CD14-positive monocyte (primary cell): ENCODE measurements at regions not wholly inside any gene's neighbourhood (a gene's known extent, or its start where the extent isn't known, plus 50 kb on each side); places are given as distances from the start of the nearest gene placed in this dataset.

Experiments
- DNase-seq, 3 donors: peaks; one replicate each; pipeline ENCODE4 v3.0.0-alpha.2; 2011 to 2022
- H2AFZ ChIP-seq: 2 replicates; pipeline ENCODE4 v1.6.0; 2012; ENCODE audit warnings: mild to moderate bottlenecking, low read depth, low read length, inconsistent platforms; ENCODE audit not compliant: insufficient read depth, poor library complexity, severe bottlenecking
- H3K27ac ChIP-seq, 2 donors: 1 replicate in 1 of 2; 2 replicates in 1 of 2; pipeline ENCODE4 v1.5.1; 2012 to 2013; ENCODE audit warnings: low read length in 2 of 2, control low read depth in 1 of 2, inconsistent platforms in 1 of 2, low read depth in 1 of 2, mild to moderate bottlenecking in 1 of 2
- H3K27me3 ChIP-seq, 2 donors: one replicate each; pipeline versions ENCODE4 v1.6.0 to v1.6.1; 2011 to 2013; ENCODE audit warnings: low read length in 2 of 2; ENCODE audit not compliant: control insufficient read depth in 2 of 2, insufficient read depth in 2 of 2
- H3K36me3 ChIP-seq, 2 donors: replicated peaks in 1 of 2; 1 replicate in 1 of 2; 2 replicates in 1 of 2; pipeline versions ENCODE4 v1.5.1 to v1.6.1; 2012 to 2013; ENCODE audit warnings: low read length in 2 of 2, control low read depth in 1 of 2, inconsistent platforms in 1 of 2, mild to moderate bottlenecking in 1 of 2; ENCODE audit not compliant: insufficient read depth in 2 of 2, control insufficient read depth in 1 of 2
- H3K4me1 ChIP-seq, 2 donors: 1 replicate in 1 of 2; 2 replicates in 1 of 2; pipeline versions ENCODE4 v1.5.1 to v1.6.1; 2012 to 2013; ENCODE audit warnings: low read length in 2 of 2, control low read depth in 1 of 2, inconsistent platforms in 1 of 2, mild to moderate bottlenecking in 1 of 2, moderate library complexity in 1 of 2; ENCODE audit not compliant: insufficient read depth in 2 of 2, control insufficient read depth in 1 of 2
- H3K4me2 ChIP-seq: replicated peaks from 2 replicates; pipeline ENCODE3; 2012; ENCODE audit warnings: low read length, moderate library complexity, mild to moderate bottlenecking; ENCODE audit not compliant: poor library complexity, severe bottlenecking; ENCODE audit errors: extremely low read depth
- H3K4me3 ChIP-seq, 3 experiments: fragments of 200-600 bp in 1 of 3; sonication (generic) in 1 of 3; replicated peaks in 1 of 3; 1 replicate in 2 of 3; 2 replicates in 1 of 3; pipeline ENCODE4 v1.5.1; 2011 to 2013; ENCODE audit warnings: low read length in 3 of 3, mild to moderate bottlenecking in 3 of 3, control low read depth in 2 of 3, low read depth in 2 of 3, inconsistent platforms in 1 of 3, moderate library complexity in 1 of 3
- H3K79me2 ChIP-seq: 2 replicates; pipeline ENCODE4 v1.6.0; 2012; ENCODE audit warnings: mild to moderate bottlenecking, control low read depth, inconsistent platforms, low read length, moderate library complexity; ENCODE audit not compliant: insufficient read depth
- H3K9ac ChIP-seq: 2 replicates; pipeline ENCODE4 v1.6.0; 2017; ENCODE audit warnings: low read length, mild to moderate bottlenecking; ENCODE audit not compliant: insufficient read depth, poor library complexity, severe bottlenecking
- H3K9me3 ChIP-seq, 2 donors: replicated peaks in 1 of 2; 1 replicate in 1 of 2; 2 replicates in 1 of 2; pipeline versions ENCODE4 v1.5.1 to v1.6.1; 2012 to 2013; ENCODE audit warnings: low read length in 2 of 2, control low read depth in 1 of 2; ENCODE audit not compliant: control insufficient read depth in 1 of 2, insufficient read depth in 1 of 2
- H4K20me1 ChIP-seq: 2 replicates; pipeline ENCODE4 v1.6.0; 2012; ENCODE audit warnings: mild to moderate bottlenecking, low read length, control low read depth, moderate library complexity; ENCODE audit not compliant: insufficient read depth
- H3K27ac Mint-ChIP-seq, 7 donors: one replicate each; pipeline ENCODE4 v1.8.0; 2020; ENCODE audit warnings: mild to moderate bottlenecking in 7 of 7, mixed read lengths in 7 of 7, moderate library complexity in 6 of 7, inconsistent platforms in 2 of 7
- H3K27me3 Mint-ChIP-seq, 3 donors: one replicate each; pipeline ENCODE4 v1.8.0; 2021 to 2022; ENCODE audit warnings: low read depth in 3 of 3, mild to moderate bottlenecking in 3 of 3, mixed read lengths in 3 of 3, moderate library complexity in 3 of 3, inconsistent platforms in 1 of 3
- H3K36me3 Mint-ChIP-seq, 2 donors: one replicate each; pipeline ENCODE4 v1.8.0; 2020; ENCODE audit warnings: mixed read lengths in 2 of 2, inconsistent platforms in 1 of 2, mild to moderate bottlenecking in 1 of 2
- H3K4me1 Mint-ChIP-seq: one replicate; pipeline ENCODE4 v1.8.0; 2020; ENCODE audit warnings: mild to moderate bottlenecking, mixed read lengths
- H3K4me3 Mint-ChIP-seq, 2 donors: one replicate each; pipeline ENCODE4 v1.8.0; 2020; ENCODE audit warnings: mild to moderate bottlenecking in 2 of 2, mixed read lengths in 2 of 2, moderate library complexity in 1 of 2
- H3K9me3 Mint-ChIP-seq, 7 donors: one replicate each; pipeline ENCODE4 v1.8.0; 2020 to 2022; ENCODE audit warnings: mixed read lengths in 7 of 7, mild to moderate bottlenecking in 6 of 7, moderate library complexity in 6 of 7, inconsistent platforms in 2 of 7
- WGBS: methylation state at CpG from one replicate; pipeline ENCODE4 v1.1.5; 2013; ENCODE audit warnings: missing lambda C conversion rate; ENCODE audit not compliant: insufficient coverage; 5-methylcytosine and 5-hydroxymethylcytosine counted together
- intact Hi-C, 2 donors: fragments of 100-400 bp; cut with micrococcal nuclease; formaldehyde crosslinking; loops; one replicate each; pipeline versions ENCODE4 v1.15.0 to v1.15.1; 2023
- TF ChIP-seq, protein P1 (sequence below): fragments of 200-600 bp; IDR thresholded peaks from one replicate; pipeline ENCODE4 v1.8.0; 2022; ENCODE audit warnings: antibody characterized with exemption, mild to moderate bottlenecking

DNA sequence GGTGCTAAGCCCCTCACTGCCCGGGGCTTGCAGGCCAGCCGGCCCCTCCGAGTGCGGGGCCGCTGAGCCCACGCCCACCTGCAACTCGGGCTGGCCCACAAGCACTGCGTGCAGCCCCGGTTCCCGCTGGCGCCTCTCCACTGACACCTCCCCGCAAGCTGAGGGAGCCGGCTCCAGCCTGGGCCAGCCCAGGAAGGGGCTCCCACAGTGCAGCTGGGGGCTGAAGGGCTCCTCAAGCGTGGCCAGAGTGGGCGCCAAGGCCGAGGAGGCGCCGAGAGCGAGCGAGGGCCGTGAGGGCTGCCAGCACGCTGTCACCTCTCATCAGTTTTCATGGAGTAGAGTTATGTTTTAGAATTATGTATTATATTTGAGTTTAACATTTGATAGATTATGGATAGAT, 176.5 kb upstream of the FAM78B start:
- Histone ChIP-seq H3K4me3 (no peak overlapping the region), H3K4me1 (no peaks in the 10 kb centered on the region), H3K9ac (no peak overlapping the region), H4K20me1 (no peaks in the 10 kb centered on the region), H3K36me3 (no peaks in the 10 kb centered on the region), H3K4me2 (no peak overlapping the region), H3K27ac (no peak overlapping the region), H3K9me3 (peaks cover 0 to 7% of the 10 kb centered on the region in 2 donors), H3K27me3 (no peaks in the 10 kb centered on the region), H2AFZ (no peak overlapping the region), H3K79me2 (no peaks in the 10 kb centered on the region)
- intact Hi-C loops: no loop called here
- H3K27ac Mint-ChIP-seq: no peak overlapping the region
- TF ChIP-seq, protein P1, sequence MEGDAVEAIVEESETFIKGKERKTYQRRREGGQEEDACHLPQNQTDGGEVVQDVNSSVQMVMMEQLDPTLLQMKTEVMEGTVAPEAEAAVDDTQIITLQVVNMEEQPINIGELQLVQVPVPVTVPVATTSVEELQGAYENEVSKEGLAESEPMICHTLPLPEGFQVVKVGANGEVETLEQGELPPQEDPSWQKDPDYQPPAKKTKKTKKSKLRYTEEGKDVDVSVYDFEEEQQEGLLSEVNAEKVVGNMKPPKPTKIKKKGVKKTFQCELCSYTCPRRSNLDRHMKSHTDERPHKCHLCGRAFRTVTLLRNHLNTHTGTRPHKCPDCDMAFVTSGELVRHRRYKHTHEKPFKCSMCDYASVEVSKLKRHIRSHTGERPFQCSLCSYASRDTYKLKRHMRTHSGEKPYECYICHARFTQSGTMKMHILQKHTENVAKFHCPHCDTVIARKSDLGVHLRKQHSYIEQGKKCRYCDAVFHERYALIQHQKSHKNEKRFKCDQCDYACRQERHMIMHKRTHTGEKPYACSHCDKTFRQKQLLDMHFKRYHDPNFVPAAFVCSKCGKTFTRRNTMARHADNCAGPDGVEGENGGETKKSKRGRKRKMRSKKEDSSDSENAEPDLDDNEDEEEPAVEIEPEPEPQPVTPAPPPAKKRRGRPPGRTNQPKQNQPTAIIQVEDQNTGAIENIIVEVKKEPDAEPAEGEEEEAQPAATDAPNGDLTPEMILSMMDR: no peak
- DNase-seq: no peak
- H3K9me3 Mint-ChIP-seq: peaks cover 2 to 17% (median 5%) of the 10 kb centered on the region in 7 donors
- H3K36me3 Mint-ChIP-seq: no peaks in the 10 kb centered on the region
- WGBS: 97% methylated on average over 13 of the region's 22 CpGs
- H3K27me3 Mint-ChIP-seq: peaks cover 0 to 2% (median 2%) of the 10 kb centered on the region in 3 donors
- no peak overlapping the region for H3K4me3 Mint-ChIP-seq
- H3K4me1 Mint-ChIP-seq: no peaks in the 10 kb centered on the region

DNA sequence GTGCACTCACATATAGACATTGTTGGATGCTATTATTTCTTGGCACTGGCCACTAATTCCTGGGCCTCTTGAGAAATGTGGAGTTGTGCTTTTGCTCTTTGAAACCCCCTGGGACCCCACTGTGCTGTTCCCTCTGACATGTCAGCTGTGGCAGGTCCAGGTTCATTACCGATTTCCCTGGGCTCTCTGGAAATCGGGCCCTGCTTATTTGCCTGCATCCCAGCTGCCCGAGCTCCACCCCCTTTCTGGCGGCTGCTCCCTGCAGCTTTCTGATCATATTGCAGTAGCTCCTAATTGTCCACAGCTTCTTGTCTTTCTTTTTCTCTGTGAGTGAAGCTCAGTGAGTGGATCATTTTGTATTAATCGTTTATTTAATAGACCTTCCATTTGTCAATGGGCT, 183.7 kb upstream of the FAM78B start:
- Mint-ChIP-seq H3K27me3 (peaks cover 0 to 10% (median 2%) of the 10 kb centered on the region in 3 donors), H3K36me3 (no peaks in the 10 kb centered on the region), H3K27ac (peak overlapping the region in 2 of 7 donors; percentile 19 to 57), H3K4me3 (no peak overlapping the region), H3K4me1 (no peaks in the 10 kb centered on the region), H3K9me3 (peaks cover 0 to 10% (median 7%) of the 10 kb centered on the region in 7 donors)
- Histone ChIP-seq H4K20me1 (no peaks in the 10 kb centered on the region), H3K4me3 (no peak overlapping the region), H3K36me3 (no peaks in the 10 kb centered on the region), H3K79me2 (no peaks in the 10 kb centered on the region), H3K27ac (no peak overlapping the region), H3K27me3 (no peaks in the 10 kb centered on the region), H3K9me3 (no peaks in the 10 kb centered on the region), H2AFZ (no peak overlapping the region), H3K4me1 (no peaks in the 10 kb centered on the region), H3K4me2 (no peak overlapping the region), H3K9ac (no peak overlapping the region)
- intact Hi-C loops: no loop called here
- DNase-seq: no peak
- TF ChIP-seq, protein P1: no peak
- WGBS: 71% methylated on average over 2 of the region's 5 CpGs
